GM12864 (cell line): ENCODE measurements at regions not wholly inside any gene's neighbourhood (a gene's known extent, or its start where the extent isn't known, plus 50 kb on each side); places are given as distances from the start of the nearest gene placed in this dataset.

ENCODE experiments used
- DNase-seq: peaks from one replicate; pipeline ENCODE4 v3.0.0-alpha.2; 2011; ENCODE audit warnings: low read depth
- H3K4me3 ChIP-seq: 2 replicates; pipeline ENCODE4 v1.5.1; 2011; ENCODE audit warnings: mild to moderate bottlenecking, low read depth, low read length, control low read depth
- TF ChIP-seq, protein P1 (sequence below): IDR thresholded peaks from 2 replicates; pipeline ENCODE4 v1.5.1; 2011; ENCODE audit warnings: low read depth, mild to moderate bottlenecking, moderate library complexity, low read length, control low read depth, inconsistent platforms; ENCODE audit errors: missing control alignments

DNA sequence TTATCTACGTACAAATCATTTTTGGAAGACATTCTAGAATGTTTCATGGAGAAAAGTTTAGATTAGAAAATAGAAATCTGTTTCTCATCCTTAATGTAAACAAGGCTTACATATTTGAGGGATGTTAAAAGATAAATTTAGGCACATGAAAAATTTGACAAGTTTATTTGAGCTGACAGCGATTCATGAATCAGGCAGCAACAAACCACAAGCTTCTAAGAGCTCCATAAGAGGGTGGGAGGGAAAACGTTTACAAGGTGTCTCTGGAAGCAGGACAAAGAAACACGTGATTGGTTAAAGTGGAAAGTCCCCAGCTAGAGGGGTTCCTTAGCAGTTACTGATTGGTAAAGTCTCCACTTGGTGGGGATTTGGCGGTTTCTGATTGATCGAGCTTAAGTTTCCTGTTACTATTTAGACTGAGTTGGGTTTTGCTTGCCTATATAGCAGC, 228.9 kb upstream of the PITRM1 start:
- no peak for DNase-seq
- TF ChIP-seq, protein P1, sequence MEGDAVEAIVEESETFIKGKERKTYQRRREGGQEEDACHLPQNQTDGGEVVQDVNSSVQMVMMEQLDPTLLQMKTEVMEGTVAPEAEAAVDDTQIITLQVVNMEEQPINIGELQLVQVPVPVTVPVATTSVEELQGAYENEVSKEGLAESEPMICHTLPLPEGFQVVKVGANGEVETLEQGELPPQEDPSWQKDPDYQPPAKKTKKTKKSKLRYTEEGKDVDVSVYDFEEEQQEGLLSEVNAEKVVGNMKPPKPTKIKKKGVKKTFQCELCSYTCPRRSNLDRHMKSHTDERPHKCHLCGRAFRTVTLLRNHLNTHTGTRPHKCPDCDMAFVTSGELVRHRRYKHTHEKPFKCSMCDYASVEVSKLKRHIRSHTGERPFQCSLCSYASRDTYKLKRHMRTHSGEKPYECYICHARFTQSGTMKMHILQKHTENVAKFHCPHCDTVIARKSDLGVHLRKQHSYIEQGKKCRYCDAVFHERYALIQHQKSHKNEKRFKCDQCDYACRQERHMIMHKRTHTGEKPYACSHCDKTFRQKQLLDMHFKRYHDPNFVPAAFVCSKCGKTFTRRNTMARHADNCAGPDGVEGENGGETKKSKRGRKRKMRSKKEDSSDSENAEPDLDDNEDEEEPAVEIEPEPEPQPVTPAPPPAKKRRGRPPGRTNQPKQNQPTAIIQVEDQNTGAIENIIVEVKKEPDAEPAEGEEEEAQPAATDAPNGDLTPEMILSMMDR, result no peak
- H3K4me3 ChIP-seq, result no peak overlapping the region

DNA sequence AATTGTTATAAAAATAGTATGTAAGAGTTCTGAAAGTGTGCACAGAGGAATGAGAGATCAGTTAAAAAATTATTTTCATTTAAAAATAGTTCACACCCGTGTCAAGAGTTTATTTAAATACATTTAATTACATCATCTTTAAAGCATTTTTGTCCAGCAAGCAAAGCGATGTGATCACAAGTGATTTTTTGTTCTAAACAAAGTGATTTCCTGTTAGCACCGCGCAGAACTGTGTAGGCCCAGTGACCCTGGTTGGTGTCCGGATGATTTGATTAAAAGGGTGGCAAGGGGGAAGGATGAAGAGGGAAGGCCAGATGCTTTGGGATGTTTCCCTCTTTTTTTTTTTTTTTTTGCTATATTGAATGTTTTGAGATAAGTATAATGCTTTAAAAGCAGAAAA, 227.8 kb upstream of the PITRM1 start:
- no peak overlapping the region for H3K4me3 ChIP-seq
- TF ChIP-seq, protein P1, result no peak
- no peak for DNase-seq

DNA sequence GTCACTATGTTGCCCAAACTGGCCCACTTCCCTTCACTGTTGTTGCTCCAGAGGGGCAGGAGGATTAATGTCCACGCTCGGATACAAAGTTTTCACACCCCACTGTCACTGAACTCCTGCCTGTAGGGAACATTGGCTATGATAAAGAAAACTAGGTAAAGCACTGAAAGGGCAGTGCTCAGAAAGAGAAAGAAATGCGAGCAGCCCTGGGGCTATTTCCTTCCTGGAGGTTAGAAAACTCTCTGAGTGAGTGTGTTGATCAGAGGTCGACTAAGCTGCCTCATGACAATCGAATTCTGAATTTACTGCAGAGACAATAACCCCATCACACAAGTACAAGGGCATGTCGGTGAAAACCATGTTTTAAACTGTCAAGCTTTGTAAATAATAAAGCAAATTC, 227.2 kb upstream of the PITRM1 start:
- DNase-seq, result no peak
- TF ChIP-seq, protein P1, result no peak
- H3K4me3 ChIP-seq, result no peak overlapping the region

DNA sequence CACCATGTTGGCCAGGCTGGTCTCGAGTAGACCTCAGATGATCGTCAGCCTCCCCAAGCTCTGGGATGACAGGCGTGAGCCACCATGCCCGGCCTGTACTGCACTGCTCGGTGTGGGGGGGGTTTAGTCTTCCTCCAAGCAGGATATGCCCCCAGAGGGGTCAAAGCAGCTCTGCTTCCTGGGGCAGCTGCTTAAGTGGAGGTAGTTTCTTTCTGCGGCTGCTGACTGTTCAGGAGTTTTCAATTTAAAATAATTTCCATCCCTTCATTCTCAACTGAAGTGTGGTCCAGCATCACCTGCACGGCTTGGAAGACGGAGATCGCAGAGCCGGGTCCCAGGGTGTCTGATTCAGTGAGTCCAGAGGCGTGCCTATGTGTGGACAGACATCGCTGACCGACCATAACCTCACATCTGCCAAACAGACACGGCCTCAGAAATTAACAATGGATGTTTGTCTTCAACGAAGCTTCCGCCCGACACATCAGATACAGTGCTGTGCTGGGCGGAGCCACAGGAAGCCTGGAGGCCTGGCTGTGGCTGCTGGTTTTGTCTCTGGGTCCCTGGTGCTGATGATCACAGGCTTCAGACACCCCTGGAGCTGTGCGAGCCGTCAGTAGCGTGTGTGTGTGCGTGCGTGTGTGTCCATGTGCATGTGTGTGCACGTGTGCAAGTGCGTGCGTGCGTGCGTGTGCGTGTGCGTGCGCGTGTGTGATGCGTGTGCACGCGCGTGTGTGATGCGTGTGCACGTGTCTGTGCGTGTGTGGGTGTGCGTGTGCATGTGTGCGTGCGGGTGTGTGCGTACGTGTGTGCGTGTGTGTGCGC, 226.5 kb upstream of the PITRM1 start:
- TF ChIP-seq, protein P1, result no peak
- no peak overlapping the region for H3K4me3 ChIP-seq
- no peak for DNase-seq

DNA sequence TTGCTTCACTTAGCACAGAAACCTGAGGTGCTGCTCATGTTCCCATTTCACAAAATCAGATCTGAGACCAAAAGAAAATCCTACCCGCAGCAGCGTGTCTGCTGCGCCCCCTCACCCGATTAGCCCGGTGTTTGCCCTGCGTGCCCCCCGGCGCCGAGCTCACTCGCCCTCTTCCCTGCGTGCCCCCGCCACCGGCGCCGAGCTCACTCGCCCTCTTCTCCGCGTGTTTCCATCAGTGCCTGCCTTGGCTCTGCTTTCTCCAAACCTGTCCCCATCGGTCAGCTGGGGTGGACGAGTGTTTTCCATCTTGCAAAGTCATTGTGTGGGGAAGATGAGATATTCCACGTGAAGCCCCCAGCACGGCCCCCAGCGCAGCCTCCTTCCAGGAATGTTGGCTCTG, 225.3 kb upstream of the PITRM1 start:
- H3K4me3 ChIP-seq, result no peak overlapping the region
- TF ChIP-seq, protein P1, result no peak
- DNase-seq, result no peak

DNA sequence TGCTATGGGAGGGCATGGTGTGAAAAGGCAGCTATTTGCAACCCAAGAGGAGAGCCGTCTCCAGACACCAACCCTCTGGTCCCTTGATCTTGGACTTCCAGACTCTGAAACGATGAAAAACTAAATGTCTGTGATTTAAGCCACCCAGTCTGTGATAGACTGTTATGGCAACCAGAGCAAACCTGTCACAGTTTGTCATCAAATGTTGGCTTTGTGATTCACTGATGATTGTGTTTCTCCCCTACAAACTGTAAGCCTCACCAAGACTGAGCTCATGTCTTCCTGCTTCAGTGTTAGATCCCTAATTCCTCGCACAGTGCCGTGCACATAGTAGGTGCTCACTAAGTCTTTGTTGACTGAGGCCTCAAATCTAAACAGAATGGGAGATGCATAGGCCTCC, 224.6 kb upstream of the PITRM1 start:
- DNase-seq, result no peak
- TF ChIP-seq, protein P1, result no peak
- no peak overlapping the region for H3K4me3 ChIP-seq

DNA sequence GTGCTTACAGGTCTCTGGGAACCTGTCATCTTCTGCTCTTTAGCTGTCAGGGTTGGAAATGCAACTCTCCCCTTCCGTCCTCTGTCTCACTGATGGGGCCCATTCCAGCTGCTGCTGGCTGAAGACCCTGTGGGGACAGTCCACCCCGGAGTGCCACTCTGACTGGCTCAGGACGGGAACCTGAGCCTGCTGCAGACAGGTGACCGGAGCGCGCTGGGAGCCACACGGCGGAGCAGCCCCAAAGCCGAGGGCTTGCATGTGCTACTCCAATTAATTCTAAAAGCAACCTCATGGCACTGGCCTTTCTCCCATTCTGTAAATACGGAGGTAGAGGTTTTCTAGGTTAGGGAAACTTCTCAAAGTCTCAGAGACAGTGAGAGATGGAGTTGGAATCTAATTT, 223.5 kb upstream of the PITRM1 start:
- TF ChIP-seq, protein P1, result no peak
- no peak for DNase-seq
- H3K4me3 ChIP-seq, result no peak overlapping the region
